PFSK-1 (cell line): ENCODE measurements at regions not wholly inside any gene's neighbourhood (a gene's known extent, or its start where the extent isn't known, plus 50 kb on each side); places are given as distances from the start of the nearest gene placed in this dataset.

Experiments used
- POLR2AphosphoS5 ChIP-seq: IDR thresholded peaks from 2 replicates; pipeline ENCODE4 v1.6.1; 2012; ENCODE audit warnings: low read depth, mild to moderate bottlenecking, control low read depth, low read length, moderate library complexity
- TAF1 ChIP-seq: IDR thresholded peaks from 2 replicates; pipeline ENCODE4 v1.6.1; 2012; ENCODE audit warnings: low read length, control low read depth, borderline replicate concordance; ENCODE audit not compliant: insufficient read depth

DNA sequence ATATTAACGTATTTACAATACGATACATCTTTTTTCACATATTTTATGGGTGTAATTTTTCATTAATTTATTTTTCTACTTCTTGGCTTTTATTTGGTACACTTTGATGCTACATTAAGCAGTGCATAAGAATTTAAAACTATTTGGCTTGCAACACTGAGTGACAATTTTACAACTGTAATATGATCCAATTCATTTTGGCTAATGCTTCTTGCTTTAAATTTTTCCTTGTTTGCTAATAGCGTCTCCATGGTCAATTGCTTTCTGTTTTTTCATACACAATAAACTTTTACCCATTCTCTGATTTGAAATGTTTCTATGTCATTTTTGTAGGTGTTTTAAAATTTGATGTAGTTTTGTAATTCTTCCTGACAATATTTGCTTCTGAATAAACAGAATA is 773.2 kb downstream of the FAM181B start:
- TF ChIP-seq POLR2AphosphoS5 (no peak), TAF1 (no peak)
